ENCODE measurements at regions not wholly inside any gene's neighbourhood (a gene's known extent, or its start where the extent isn't known, plus 50 kb on each side); places are given as distances from the start of the nearest gene placed in this dataset.
"Not testable (repeated sequence)": the region's sequence is repeated elsewhere in the genome, so short reads cannot be mapped to it uniquely, and the experiment has no call there.

DNA sequence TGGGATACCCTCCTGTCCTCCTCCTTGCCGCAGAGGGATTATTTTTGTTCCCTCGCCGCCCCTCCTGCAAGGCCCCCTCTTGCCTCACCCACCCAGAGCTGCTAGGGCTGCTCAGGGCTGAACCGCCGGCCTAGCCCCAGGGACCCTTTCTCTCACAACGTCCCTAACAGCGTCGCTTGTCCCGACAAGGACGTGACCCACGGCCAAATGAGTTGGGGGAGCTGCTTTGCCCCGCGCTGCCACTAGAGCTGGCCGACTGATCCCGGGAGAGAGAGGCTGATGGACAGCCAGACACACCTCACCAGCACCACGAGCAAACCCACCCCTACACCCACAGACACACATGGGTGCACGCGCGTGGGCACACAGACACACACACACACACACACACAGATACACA is 154.6 kb upstream of the ALG10B start:
- Histone ChIP-seq H3K27me3 (ENCODE audit: control insufficient read depth, insufficient read depth, low read length) (no peaks in the 10 kb centered on the region), H3K9ac (ENCODE audit: low read depth, low read length) (no peak overlapping the region), H3K9me3 (ENCODE audit: control insufficient read depth, insufficient read depth, low read length) (peaks cover 4% of the 10 kb centered on the region), H3K4me3 (ENCODE audit: low read depth, low read length) (no peak overlapping the region), H3K4me1 (ENCODE audit: control insufficient read depth, insufficient read depth, low read length) (no peaks in the 10 kb centered on the region), H3K36me3 (ENCODE audit: control insufficient read depth, insufficient read depth, low read length) (peaks cover 4% of the 10 kb centered on the region)

DNA sequence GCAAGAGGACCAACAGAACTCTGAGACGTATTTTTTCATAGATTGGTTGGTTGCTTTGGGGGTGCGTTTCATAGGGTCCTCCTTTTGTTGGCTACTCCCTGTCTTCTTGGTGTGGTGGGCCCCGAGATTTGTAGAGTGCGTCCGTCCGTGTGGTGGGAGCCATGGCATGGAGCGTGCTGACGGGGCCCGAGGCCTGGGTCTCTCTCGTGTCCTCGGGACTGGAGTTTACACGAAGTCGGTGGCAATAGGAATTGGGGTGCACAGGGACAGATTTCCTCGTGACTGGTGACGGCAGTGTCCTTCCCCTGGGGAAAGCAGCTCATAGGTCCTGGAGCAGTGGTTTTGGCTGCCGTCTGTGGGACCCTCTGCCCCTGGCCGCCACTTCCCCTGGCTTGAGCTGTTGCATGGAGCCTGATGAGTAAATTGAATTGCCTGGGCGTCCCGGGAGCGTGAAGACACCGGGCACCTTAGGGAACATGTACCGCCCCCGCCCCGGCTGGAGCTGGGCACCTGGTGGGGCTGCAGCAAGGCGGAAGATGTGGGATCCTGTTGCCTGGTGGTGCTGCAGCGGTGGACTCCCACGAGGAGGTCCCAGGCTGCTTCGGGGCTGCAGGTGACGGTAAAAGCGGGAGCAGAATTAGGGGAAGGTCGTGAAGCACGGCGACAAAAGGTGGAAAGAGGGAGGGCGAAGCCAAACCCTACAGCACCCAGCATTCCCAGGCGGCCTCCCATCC is 153.7 kb upstream of the ALG10B start:
- Histone ChIP-seq H3K27me3 (ENCODE audit: control insufficient read depth, insufficient read depth, low read length) (no peaks in the 10 kb centered on the region), H3K9me3 (ENCODE audit: control insufficient read depth, insufficient read depth, low read length) (peaks cover 4% of the 10 kb centered on the region), H3K4me1 (ENCODE audit: control insufficient read depth, insufficient read depth, low read length) (no peaks in the 10 kb centered on the region), H3K9ac (ENCODE audit: low read depth, low read length) (no peak overlapping the region), H3K36me3 (ENCODE audit: control insufficient read depth, insufficient read depth, low read length) (peaks cover under 1% of the 10 kb centered on the region), H3K4me3 (ENCODE audit: low read depth, low read length) (no peak overlapping the region)

DNA sequence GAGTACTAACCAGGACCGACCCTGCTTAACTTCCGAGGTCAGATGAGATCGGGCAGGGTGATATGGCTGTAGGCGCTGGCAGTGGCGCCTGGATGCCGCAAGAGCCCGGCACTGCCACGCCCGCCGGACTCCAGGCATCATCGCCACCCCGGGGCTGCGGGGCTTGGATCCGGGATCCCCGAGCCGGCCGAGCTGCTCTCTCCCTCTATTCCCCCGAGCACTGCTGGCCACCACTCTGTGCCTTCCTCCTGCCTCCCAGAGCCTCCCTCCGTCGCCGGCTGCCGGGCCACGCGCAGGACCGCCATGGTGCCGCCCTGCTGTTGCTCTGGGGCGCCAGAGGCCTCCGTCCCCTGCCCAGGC is 153.2 kb upstream of the ALG10B start:
- no peaks in the 10 kb centered on the region for H3K4me1 ChIP-seq (ENCODE audit: control insufficient read depth, insufficient read depth, low read length)
- H3K4me3 ChIP-seq (ENCODE audit: low read depth, low read length): no peak overlapping the region
- no peak overlapping the region for H3K9ac ChIP-seq (ENCODE audit: low read depth, low read length)
- H3K27me3 ChIP-seq (ENCODE audit: control insufficient read depth, insufficient read depth, low read length): no peaks in the 10 kb centered on the region
- peaks cover 4% of the 10 kb centered on the region for H3K9me3 ChIP-seq (ENCODE audit: control insufficient read depth, insufficient read depth, low read length)
- H3K36me3 ChIP-seq (ENCODE audit: control insufficient read depth, insufficient read depth, low read length): no peaks in the 10 kb centered on the region

DNA sequence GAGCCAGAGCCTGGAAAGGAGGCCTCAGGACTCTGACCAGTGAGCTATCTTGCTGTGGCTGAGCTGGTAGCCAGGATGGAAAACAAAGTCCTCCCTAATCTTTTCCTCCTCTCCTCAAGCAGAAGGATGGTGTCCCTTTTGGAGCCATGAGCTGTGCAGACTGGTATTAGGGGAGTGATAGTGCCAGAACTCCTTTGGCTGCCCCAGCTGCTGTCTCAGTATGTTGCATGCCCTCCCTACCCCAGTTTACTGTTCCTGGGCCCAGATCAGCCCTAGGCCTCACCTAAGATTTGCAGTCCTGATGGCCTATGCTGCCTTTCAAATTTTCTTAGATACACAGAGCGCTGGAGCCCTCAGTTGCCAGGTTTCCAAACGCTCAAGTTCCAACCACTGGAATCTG is 150.3 kb upstream of the ALG10B start:
- H3K9me3 ChIP-seq (ENCODE audit: control insufficient read depth, insufficient read depth, low read length): peaks cover 4% of the 10 kb centered on the region
- no peak overlapping the region for H3K4me3 ChIP-seq (ENCODE audit: low read depth, low read length)
- H3K27me3 ChIP-seq (ENCODE audit: control insufficient read depth, insufficient read depth, low read length): no peaks in the 10 kb centered on the region
- H3K4me1 ChIP-seq (ENCODE audit: control insufficient read depth, insufficient read depth, low read length): no peaks in the 10 kb centered on the region
- no peaks in the 10 kb centered on the region for H3K36me3 ChIP-seq (ENCODE audit: control insufficient read depth, insufficient read depth, low read length)
- no peak overlapping the region for H3K9ac ChIP-seq (ENCODE audit: low read depth, low read length)

DNA sequence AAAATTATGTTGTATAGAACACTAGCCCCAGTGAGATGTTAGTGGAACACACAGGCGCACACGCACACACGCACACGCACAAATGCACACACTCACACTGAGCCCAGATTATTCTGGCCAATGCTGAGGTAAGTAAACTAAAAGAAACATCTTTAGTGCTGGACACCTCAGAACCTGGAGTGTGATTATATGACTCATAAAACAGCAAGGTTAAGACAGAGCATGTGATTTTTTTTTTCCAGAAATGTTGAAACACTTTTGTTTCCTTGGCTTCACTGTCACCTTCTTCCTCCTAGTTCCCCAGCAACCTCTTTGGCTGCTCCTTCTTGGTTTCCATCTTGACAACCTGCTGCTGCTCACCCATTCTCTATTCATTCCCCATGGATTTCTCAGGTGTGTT is 141.0 kb upstream of the ALG10B start:
- no peaks in the 10 kb centered on the region for H3K4me1 ChIP-seq (ENCODE audit: control insufficient read depth, insufficient read depth, low read length)
- H3K27me3 ChIP-seq (ENCODE audit: control insufficient read depth, insufficient read depth, low read length): no peaks in the 10 kb centered on the region
- no peak overlapping the region for H3K9ac ChIP-seq (ENCODE audit: low read depth, low read length)
- no peak overlapping the region for H3K4me3 ChIP-seq (ENCODE audit: low read depth, low read length)
- peaks cover 13% of the 10 kb centered on the region for H3K9me3 ChIP-seq (ENCODE audit: control insufficient read depth, insufficient read depth, low read length)
- no peaks in the 10 kb centered on the region for H3K36me3 ChIP-seq (ENCODE audit: control insufficient read depth, insufficient read depth, low read length)

DNA sequence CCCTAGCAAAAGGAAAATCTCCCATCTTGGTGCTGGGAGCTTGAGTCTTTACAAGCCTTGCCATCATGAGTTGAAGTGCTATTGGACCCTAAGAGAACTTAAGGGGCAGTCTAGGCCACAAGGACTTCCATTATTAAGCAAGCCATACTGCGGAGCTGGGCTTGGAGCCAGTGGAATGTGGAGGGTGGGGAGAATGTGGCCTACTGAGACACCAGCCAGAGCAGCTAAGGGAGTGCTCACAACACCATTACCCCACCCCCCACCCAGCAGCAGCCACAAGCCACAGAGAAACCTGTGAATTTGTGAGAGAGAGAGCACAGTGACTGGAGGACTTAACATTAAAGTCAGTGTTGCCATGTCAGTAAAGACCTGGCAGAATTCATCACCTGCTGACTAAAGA is 133.0 kb upstream of the ALG10B start:
- not testable (repeated sequence) for H3K36me3 ChIP-seq (ENCODE audit: control insufficient read depth, insufficient read depth, low read length); H3K4me1 ChIP-seq (ENCODE audit: control insufficient read depth, insufficient read depth, low read length); H3K4me3 ChIP-seq (ENCODE audit: low read depth, low read length); H3K9me3 ChIP-seq (ENCODE audit: control insufficient read depth, insufficient read depth, low read length); H3K27me3 ChIP-seq (ENCODE audit: control insufficient read depth, insufficient read depth, low read length); H3K9ac ChIP-seq (ENCODE audit: low read depth, low read length)

DNA sequence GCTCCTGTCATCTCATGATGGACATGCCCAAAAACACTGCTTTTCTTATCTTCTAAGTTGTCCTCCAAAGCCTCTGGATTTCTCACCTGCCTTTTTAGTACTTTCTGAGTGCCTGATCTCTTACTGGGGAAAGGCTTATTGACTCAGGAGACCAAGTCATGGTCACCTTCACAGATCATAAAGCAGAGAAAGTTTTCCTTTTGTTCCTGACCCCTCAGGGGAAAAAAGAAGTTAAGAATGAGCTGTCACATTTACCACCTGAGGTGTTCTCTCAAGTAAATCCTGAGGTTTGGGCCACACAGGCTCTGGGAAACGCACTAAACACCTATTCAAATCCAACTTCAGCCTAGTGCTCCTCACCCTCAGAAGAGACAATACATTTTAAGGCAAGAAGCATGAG is 119.3 kb upstream of the ALG10B start:
- H3K9me3 ChIP-seq (ENCODE audit: control insufficient read depth, insufficient read depth, low read length); H3K36me3 ChIP-seq (ENCODE audit: control insufficient read depth, insufficient read depth, low read length); H3K4me1 ChIP-seq (ENCODE audit: control insufficient read depth, insufficient read depth, low read length); H3K4me3 ChIP-seq (ENCODE audit: low read depth, low read length); H3K9ac ChIP-seq (ENCODE audit: low read depth, low read length); H3K27me3 ChIP-seq (ENCODE audit: control insufficient read depth, insufficient read depth, low read length): not testable (repeated sequence)

DNA sequence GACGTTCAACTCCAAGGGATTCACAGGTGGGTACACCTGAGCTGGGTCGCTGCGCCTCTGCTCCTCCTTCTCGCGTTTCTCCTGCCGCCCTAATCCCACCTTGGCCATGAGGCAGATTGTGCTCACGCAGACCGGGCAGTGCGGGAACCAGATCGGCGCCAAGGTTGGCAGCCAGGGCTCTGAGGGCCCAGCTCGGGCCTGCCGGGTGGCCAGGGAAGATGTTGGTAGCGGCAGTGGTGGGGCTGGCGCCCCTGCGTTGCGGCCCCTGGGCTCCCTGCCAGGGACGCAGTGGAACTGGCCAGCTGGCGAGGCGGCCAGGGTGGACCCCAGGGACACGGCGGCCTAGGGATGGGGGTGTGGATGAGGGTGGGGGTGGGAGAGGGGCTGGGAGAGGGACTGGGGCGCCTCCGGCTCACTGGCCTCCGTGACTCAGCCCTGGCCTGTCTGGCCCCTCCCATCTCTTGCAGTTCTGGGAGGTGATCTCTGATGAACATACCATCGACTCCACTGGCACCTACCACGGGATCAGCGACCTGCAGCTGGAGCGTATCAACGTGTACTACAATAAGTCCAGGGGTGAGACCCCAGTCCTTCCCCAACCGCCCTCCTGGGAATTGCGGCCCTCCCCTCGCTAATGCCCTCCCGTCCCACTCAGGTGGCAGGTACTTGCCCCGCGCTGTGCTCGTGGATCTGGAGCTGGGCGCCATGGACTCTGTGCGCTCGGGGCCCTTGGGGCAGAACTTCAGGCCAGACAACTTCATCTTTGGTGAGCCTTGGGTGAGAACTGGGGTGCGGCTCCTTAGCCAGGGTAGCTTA is 114.9 kb upstream of the ALG10B start:
- Histone ChIP-seq H3K9ac (ENCODE audit: low read depth, low read length) (no peak overlapping the region), H3K4me1 (ENCODE audit: control insufficient read depth, insufficient read depth, low read length) (no peaks in the 10 kb centered on the region), H3K9me3 (ENCODE audit: control insufficient read depth, insufficient read depth, low read length) (peaks cover 13% of the 10 kb centered on the region), H3K36me3 (ENCODE audit: control insufficient read depth, insufficient read depth, low read length) (no peaks in the 10 kb centered on the region), H3K4me3 (ENCODE audit: low read depth, low read length) (no peak overlapping the region), H3K27me3 (ENCODE audit: control insufficient read depth, insufficient read depth, low read length) (no peaks in the 10 kb centered on the region)

DNA sequence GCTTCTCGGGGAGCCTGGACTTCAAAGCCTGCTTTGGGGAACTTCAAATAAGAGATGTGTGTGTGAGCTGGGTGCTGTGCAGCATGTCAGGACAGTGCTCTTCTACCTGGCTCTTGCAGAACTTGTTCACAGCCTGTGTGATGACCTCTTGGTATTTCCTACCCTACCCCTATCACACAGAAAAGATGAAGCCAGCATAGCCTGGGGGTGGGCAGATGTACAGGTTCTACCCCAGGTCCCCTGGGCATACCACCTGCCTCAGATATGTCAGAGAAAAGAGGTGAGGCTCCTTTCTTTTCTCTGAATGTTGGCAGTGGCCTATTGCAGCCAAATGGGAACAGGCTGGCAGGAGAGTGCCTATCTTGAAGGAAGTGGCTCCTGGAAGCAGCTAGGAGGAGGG is 111.7 kb upstream of the ALG10B start:
- Histone ChIP-seq H3K9ac (ENCODE audit: low read depth, low read length) (no peak overlapping the region), H3K9me3 (ENCODE audit: control insufficient read depth, insufficient read depth, low read length) (peaks cover 14% of the 10 kb centered on the region), H3K27me3 (ENCODE audit: control insufficient read depth, insufficient read depth, low read length) (no peaks in the 10 kb centered on the region), H3K4me3 (ENCODE audit: low read depth, low read length) (no peak overlapping the region), H3K36me3 (ENCODE audit: control insufficient read depth, insufficient read depth, low read length) (no peaks in the 10 kb centered on the region), H3K4me1 (ENCODE audit: control insufficient read depth, insufficient read depth, low read length) (no peaks in the 10 kb centered on the region)

DNA sequence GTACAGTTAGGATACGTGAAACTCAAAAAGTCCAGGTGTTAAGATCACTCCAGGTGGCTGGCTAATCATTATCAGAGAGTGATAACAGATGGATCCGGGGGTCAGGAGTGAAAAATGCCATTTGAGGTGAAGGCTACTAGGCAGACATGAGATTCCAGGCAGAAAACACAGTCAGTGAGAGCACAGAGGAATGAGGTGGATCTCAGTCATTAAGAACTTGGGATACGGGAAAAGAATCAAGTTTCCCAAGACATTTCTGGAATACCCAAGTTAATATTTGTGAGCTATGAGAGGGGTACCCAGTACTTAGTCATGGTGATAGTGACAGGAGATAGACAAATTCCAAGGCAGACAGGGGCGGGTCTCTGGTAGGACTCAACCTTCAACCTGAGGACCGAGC is 94.6 kb upstream of the ALG10B start:
- H3K4me1 ChIP-seq (ENCODE audit: control insufficient read depth, insufficient read depth, low read length): no peaks in the 10 kb centered on the region
- H3K36me3 ChIP-seq (ENCODE audit: control insufficient read depth, insufficient read depth, low read length): no peaks in the 10 kb centered on the region
- no peaks in the 10 kb centered on the region for H3K27me3 ChIP-seq (ENCODE audit: control insufficient read depth, insufficient read depth, low read length)
- no peak overlapping the region for H3K9ac ChIP-seq (ENCODE audit: low read depth, low read length)
- H3K4me3 ChIP-seq (ENCODE audit: low read depth, low read length): no peak overlapping the region
- H3K9me3 ChIP-seq (ENCODE audit: control insufficient read depth, insufficient read depth, low read length): peaks cover 7% of the 10 kb centered on the region

DNA sequence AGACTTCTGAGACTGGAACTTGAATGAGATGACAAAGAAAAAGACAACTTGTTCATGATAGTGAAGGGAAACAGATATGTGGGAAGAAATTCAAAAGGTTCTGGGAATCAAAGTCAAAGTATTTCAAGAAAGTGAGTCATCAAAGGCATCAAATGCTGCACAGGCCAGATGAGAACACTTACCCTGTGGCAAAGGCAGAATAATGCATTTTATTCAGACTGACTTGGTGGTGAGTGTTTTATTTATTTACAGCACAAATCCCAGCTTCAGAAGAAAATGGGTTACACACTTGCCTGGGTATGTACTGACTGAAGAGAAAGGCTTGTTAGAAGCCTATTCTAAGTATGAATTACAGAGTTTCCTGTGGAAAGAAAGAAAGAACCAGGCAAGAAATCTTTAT is 78.2 kb upstream of the ALG10B start:
- not testable (repeated sequence) for H3K9ac ChIP-seq (ENCODE audit: low read depth, low read length); H3K9me3 ChIP-seq (ENCODE audit: control insufficient read depth, insufficient read depth, low read length); H3K27me3 ChIP-seq (ENCODE audit: control insufficient read depth, insufficient read depth, low read length); H3K4me1 ChIP-seq (ENCODE audit: control insufficient read depth, insufficient read depth, low read length); H3K4me3 ChIP-seq (ENCODE audit: low read depth, low read length); H3K36me3 ChIP-seq (ENCODE audit: control insufficient read depth, insufficient read depth, low read length)

DNA sequence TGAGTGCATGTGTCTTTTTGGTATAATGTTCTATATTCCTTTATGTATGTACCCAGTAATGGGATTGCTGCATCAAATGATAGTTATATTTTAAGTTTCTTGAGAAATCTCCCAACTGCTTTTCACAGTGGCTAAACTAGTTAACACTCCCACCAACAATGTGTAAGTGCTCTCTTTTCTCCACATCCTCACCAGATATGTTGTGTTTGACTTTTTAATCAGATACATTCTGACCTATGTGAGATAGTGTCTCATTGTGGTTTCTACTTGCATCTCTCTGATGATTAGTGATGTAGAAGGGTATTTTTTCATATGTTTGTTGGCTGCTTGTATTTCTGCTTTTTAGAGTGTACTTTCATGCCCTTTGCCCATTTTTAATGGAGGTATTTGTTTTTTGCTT is 62.8 kb upstream of the ALG10B start:
- Histone ChIP-seq H3K4me1 (ENCODE audit: control insufficient read depth, insufficient read depth, low read length) (no peaks in the 10 kb centered on the region), H3K9me3 (ENCODE audit: control insufficient read depth, insufficient read depth, low read length) (peaks cover 10% of the 10 kb centered on the region)

More for the DNA sequence above, 62.8 kb upstream of the ALG10B start:
- Histone ChIP-seq H3K4me3 (ENCODE audit: low read depth, low read length) (no peak overlapping the region), H3K9ac (ENCODE audit: low read depth, low read length) (no peak overlapping the region), H3K36me3 (ENCODE audit: control insufficient read depth, insufficient read depth, low read length) (no peaks in the 10 kb centered on the region), H3K27me3 (ENCODE audit: control insufficient read depth, insufficient read depth, low read length) (no peaks in the 10 kb centered on the region)
